Activated naive CD8-positive, alpha-beta T cell treated with anti-CD3 and anti-CD28 coated beads, Interleukin-2, amount 50 U/mL, for 24 hours (primary cell): ENCODE measurements at regions not wholly inside any gene's neighbourhood (a gene's known extent, or its start where the extent isn't known, plus 50 kb on each side); places are given as distances from the start of the nearest gene placed in this dataset.
"Not testable (repeated sequence)": the region's sequence is repeated elsewhere in the genome, so short reads cannot be mapped to it uniquely, and the experiment has no call there.

ENCODE experiments used
- ATAC-seq: fragments of 150-1000 bp; cut with Tn5 transposase; one replicate; pipeline ENCODE4 v1.10.0; 2021
- DNase-seq: peaks from one replicate; pipeline ENCODE4 v3.0.0; 2021
- H3K27ac Mint-ChIP-seq: one replicate; pipeline ENCODE4 v1.8.0; 2021; ENCODE audit warnings: mild to moderate bottlenecking, mixed read lengths
- H3K27me3 Mint-ChIP-seq: one replicate; pipeline ENCODE4 v1.8.0; 2021; ENCODE audit warnings: mixed read lengths
- H3K36me3 Mint-ChIP-seq: one replicate; pipeline ENCODE4 v1.8.0; 2021; ENCODE audit warnings: low read depth, mixed read lengths
- H3K4me1 Mint-ChIP-seq: one replicate; pipeline ENCODE4 v1.8.0; 2021; ENCODE audit warnings: mixed read lengths
- H3K4me3 Mint-ChIP-seq: one replicate; pipeline ENCODE4 v1.8.0; 2021; ENCODE audit warnings: mild to moderate bottlenecking, moderate library complexity, mixed read lengths
- H3K9me3 Mint-ChIP-seq: one replicate; pipeline ENCODE4 v1.8.0; 2021; ENCODE audit warnings: mixed read lengths

DNA sequence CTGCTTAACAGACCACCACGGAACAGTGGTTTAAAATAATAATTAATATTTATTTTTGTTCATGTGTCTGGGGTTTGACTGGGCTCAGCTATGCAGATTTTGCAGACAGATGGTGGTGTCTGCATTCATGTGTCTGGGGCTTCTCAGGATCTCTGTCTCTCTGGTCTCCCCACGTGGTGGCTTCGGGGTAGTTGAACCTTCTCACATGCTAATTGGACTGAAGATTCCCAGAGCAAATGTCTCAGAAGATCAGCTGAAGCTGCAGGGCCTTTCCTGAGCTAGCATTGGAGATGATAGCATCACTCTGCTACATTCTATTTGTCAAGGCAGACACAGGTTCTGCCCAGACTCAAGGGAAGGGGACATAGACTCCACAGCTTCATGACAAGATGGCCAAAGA lies 109.1 kb upstream of the DNAH14 start:
- Mint-ChIP-seq H3K27ac (no peak overlapping the region), H3K4me1 (no peaks in the 10 kb centered on the region), H3K27me3 (peaks cover 8% of the 10 kb centered on the region), H3K4me3 (no peak overlapping the region), H3K9me3 (peaks cover 26% of the 10 kb centered on the region), H3K36me3 (no peaks in the 10 kb centered on the region)
- DNase-seq (no peak), ATAC-seq (no peak)

DNA sequence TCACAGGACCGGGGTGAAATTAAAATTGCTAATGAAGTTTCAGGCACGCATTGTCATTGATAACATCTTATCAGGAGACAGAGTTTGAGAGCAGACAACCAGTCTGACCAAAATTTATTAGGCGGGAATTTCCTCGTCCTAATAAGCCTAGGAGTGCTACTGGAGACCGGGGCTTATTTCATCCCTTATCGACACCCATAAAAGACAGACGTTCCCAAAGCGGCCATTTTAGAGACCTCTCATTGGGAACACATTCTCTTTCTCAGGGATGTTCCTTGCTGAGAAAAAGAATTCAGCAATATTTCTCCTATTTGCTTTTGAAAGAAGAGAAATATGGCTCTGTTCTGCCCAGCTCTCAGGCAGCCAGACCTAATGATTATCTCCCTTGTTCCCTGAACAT lies 107.7 kb upstream of the DNAH14 start:
- Mint-ChIP-seq H3K27me3 (peaks cover 13% of the 10 kb centered on the region), H3K9me3 (peaks cover 26% of the 10 kb centered on the region)
- not testable (repeated sequence) for ATAC-seq, H3K4me3 Mint-ChIP-seq, H3K36me3 Mint-ChIP-seq, H3K4me1 Mint-ChIP-seq, DNase-seq, H3K27ac Mint-ChIP-seq

DNA sequence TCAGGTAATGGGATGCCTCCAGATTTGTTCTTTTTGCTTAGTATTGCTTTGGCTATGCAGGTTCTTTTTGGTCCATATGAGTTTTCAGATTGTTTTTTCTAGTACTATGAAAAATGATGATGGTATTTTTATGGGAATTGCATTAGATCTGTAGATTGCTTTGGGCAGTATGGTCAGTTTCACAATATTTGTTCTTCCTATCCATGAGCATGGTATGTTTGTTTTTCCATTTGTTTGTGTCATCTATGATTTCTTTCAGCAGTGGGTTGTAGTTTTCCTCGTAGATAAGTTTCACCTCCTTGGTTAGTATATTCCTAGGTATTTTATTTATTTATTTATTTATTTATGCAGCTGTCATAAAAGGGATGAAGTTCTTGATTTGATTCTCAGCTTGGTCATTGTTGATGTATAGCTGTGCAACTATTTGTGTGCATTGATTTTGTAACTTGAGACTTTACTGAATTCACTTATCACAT lies 103.9 kb upstream of the DNAH14 start:
- DNase-seq (no peak), ATAC-seq (no peak)
- Mint-ChIP-seq H3K9me3 (peaks cover 26% of the 10 kb centered on the region), H3K4me3 (no peak overlapping the region), H3K36me3 (no peaks in the 10 kb centered on the region), H3K27ac (no peak overlapping the region), H3K4me1 (no peaks in the 10 kb centered on the region), H3K27me3 (peaks cover 21% of the 10 kb centered on the region)

DNA sequence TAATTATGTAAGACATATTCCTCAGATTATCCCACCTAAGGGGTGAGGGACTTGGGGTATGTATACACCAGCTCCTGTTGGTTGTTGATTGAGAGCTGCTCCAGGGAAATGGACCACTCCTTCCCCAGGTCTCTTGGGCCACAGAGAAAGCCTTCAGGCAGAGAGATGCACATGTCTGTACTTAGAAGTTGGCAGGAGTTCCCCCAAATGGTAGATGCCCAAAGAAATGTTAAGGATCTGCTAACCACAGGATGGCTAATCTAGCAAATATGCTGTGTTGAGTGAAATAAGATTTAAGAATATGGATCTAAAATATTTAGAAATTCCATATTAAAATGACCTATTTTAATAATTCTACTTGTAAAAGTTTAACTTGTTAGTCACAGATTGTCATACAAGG lies 100.8 kb upstream of the DNAH14 start:
- H3K9me3 Mint-ChIP-seq: peaks cover 18% of the 10 kb centered on the region
- H3K4me3 Mint-ChIP-seq: no peak overlapping the region
- H3K36me3 Mint-ChIP-seq: no peaks in the 10 kb centered on the region
- no peaks in the 10 kb centered on the region for H3K4me1 Mint-ChIP-seq
- DNase-seq (no peak), ATAC-seq (no peak)
- H3K27me3 Mint-ChIP-seq: peaks cover 27% of the 10 kb centered on the region
- H3K27ac Mint-ChIP-seq: no peak overlapping the region

DNA sequence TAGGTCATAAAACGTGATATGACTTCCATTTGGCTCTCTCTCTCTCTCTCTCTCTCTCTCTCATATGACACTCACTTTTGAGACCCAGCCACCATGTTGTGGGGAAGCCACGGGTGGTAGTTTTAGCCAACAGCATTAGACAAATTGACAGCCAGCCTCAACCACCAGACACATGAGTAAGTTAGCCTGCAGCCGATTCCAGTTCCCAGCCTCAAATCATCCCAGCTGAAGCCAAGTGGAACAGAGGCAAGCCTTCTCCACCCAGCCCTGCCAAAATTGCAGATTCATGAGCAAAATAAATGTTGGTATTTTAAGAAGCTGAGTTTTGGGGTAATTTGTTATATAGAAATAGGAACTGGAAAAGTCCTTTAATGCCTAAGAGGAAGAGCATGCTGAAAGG lies 98.0 kb upstream of the DNAH14 start:
- Mint-ChIP-seq H3K27me3 (peaks cover 21% of the 10 kb centered on the region), H3K36me3 (no peaks in the 10 kb centered on the region), H3K4me1 (no peaks in the 10 kb centered on the region), H3K27ac (no peak overlapping the region), H3K4me3 (no peak overlapping the region), H3K9me3 (peaks cover 6% of the 10 kb centered on the region)
- DNase-seq (no peak), ATAC-seq (no peak)

DNA sequence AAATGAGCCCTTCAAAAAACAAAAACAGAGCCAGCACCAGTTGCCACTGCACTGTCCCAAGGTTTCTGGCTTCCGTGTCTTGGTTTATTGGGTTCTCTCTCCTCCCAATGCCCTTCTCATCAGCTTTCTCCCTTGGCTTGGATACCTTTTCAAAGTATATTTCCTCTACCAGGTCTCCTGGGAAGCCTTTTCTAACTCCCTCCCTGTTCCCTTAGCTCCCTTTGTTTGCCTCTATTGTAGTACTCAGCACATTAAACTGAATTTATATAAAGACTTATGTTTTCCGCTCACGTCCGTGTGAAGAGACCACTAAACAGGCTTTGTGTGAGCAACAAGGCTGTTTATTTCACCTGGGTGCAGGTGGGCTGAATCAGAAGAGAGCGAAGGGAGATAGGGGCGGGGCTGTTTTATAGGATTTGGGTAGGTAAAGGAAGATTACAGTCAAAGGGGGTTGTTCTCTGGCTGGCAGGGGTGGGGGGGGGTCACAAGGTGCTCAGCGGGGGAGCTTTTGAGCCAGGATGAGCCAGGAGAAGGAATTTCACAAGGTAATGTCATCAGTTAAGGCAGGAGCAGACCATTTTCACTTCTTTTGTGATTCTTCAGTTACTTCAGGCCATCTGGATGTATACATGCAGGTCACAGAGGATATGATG lies 89.7 kb upstream of the DNAH14 start:
- H3K4me1 Mint-ChIP-seq, H3K9me3 Mint-ChIP-seq, H3K27me3 Mint-ChIP-seq, ATAC-seq, H3K36me3 Mint-ChIP-seq, DNase-seq, H3K27ac Mint-ChIP-seq, H3K4me3 Mint-ChIP-seq: not testable (repeated sequence)

DNA sequence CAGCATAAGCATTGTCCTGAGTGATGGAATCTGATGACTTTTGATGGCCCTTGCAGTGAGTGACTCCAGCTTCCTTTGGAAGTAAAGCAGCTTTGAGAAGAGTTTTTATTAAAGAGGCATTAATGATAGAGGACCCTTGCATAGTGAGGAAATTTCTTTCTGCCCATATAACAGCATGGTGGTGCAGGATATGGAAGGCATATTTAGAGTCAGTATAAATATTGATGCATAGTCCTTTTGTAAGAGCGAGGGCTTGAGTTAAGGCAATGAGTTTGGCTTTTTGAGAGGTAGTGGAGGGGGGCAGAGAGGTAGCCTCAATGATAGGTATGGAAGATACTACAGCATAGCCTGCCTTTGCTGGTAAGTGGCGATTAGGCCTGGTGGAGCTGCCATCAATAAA lies 87.7 kb upstream of the DNAH14 start:
- not testable (repeated sequence) for H3K9me3 Mint-ChIP-seq, H3K36me3 Mint-ChIP-seq, H3K4me1 Mint-ChIP-seq, H3K27me3 Mint-ChIP-seq, ATAC-seq, DNase-seq, H3K27ac Mint-ChIP-seq, H3K4me3 Mint-ChIP-seq

DNA sequence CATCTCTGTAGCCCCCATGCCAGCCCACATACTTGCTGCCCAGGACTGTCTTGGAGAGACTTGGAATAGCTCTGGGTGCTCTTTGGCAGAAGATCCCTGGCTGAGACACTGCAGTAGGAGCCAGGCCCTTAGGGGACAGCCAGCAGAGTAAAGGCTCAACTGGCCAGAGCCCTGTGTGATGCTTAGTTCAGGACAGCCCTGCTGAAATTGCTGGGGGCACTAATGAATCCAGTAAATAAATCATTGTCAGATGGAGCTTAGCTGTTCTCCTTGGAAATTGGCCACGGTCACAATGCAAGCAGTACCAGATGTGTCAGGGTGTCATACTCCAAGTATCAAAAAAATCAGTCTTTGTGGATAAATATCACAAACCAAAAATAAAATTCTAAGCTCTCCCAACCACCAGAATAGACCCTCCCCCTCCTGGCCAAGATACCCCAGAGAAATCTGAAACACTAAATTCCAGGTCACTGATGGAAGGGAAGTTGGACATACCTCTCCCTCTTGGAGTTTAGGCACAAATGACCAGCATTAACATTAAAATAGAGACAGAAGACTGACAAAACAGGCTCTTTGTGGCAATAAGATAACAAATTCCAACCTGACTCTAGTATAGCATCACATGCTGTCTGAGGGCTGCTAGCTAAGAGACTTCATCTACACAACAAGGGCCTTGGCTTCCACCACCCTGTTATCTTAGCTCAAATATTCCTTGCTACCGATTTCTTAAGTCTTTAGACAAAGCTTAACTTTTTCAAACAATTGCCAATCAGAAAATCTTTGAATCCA lies 83.2 kb upstream of the DNAH14 start:
- no peak overlapping the region for H3K4me3 Mint-ChIP-seq
- H3K36me3 Mint-ChIP-seq: no peaks in the 10 kb centered on the region
- no peaks in the 10 kb centered on the region for H3K27me3 Mint-ChIP-seq
- no peaks in the 10 kb centered on the region for H3K9me3 Mint-ChIP-seq
- no peak for DNase-seq
- no peak for ATAC-seq
- no peaks in the 10 kb centered on the region for H3K4me1 Mint-ChIP-seq
- H3K27ac Mint-ChIP-seq: no peak overlapping the region

DNA sequence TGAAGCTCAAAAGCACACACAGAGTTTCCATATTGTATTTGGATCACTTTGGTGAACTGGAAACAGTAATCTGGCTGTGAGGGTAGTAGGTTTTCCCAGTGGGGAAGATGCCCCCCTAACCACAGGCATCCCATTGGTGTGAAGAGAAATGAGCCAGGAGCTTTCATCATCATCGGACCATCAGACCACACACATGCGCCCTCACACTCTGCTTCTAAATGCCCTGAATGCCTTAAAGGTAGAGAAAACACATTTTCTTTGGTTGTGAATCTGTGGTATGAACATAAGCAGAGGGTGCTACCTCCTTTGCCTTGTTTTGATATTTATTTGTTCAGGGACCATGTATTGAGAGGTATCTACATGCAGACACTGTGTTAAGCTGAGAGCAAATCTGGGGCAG lies 79.0 kb upstream of the DNAH14 start:
- Mint-ChIP-seq H3K4me3 (no peak overlapping the region), H3K27ac (no peak overlapping the region), H3K27me3 (no peaks in the 10 kb centered on the region), H3K4me1 (no peaks in the 10 kb centered on the region), H3K36me3 (no peaks in the 10 kb centered on the region), H3K9me3 (no peaks in the 10 kb centered on the region)
- DNase-seq: no peak
- ATAC-seq: no peak

DNA sequence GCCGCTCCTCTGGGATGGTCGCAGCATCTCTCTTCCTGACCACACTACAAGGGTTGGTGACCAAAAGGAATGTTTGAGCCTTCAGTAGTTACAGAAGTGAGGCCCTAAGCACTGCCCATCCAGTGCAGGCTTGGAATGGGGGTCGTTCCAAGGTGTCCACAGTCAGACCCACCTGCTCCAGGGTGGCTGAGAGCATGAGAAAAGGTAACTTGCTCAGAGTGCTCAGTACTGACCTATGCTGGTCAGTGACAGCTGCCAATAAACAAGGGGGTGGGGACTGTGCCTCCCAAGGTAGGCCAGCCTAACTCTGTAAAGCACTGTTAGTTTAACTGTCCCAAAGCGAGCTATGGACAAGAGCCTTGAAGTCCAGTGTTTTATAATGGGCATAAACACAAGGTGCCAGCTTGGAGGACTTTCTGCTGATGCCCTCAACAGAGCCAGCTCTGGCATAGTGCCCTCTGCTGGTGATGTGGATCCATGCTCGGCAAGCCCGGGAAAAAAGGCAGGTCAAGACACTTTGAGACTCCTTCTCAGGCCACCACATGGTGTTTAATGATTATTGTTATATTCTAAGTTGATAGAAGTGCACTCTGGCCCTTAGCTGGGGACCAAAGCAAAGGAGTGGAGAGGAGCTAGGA lies 78.1 kb upstream of the DNAH14 start:
- no peak overlapping the region for H3K27ac Mint-ChIP-seq
- no peaks in the 10 kb centered on the region for H3K36me3 Mint-ChIP-seq
- peak; percentile 41 for ATAC-seq
- no peaks in the 10 kb centered on the region for H3K4me1 Mint-ChIP-seq
- no peak overlapping the region for H3K4me3 Mint-ChIP-seq
- H3K27me3 Mint-ChIP-seq: no peaks in the 10 kb centered on the region
- peak; percentile 59 for DNase-seq
- H3K9me3 Mint-ChIP-seq: no peaks in the 10 kb centered on the region

DNA sequence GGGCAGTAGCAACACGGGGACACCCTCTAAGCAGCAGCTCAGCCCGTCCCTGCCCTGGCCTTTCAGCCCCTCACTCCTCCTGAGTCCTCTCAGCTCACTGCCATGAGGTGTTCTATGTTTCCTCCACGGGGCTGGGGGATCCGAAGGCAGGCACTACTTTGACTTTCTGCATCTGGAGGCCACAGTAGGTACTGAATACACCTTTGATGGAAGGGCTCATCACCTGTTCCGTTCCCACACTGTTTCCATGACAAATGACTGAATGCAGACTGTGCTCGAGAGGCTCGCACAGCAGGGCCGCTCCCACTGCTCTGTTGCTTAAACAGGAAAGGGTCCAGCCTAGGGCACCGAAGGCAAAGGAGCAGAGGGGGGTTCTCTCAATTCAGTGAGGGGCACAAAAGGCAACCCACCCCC lies 77.6 kb upstream of the DNAH14 start:
- Mint-ChIP-seq H3K4me1 (no peaks in the 10 kb centered on the region), H3K27me3 (no peaks in the 10 kb centered on the region), H3K4me3 (no peak overlapping the region), H3K36me3 (no peaks in the 10 kb centered on the region), H3K27ac (no peak overlapping the region), H3K9me3 (no peaks in the 10 kb centered on the region)
- DNase-seq (no peak), ATAC-seq (no peak)

DNA sequence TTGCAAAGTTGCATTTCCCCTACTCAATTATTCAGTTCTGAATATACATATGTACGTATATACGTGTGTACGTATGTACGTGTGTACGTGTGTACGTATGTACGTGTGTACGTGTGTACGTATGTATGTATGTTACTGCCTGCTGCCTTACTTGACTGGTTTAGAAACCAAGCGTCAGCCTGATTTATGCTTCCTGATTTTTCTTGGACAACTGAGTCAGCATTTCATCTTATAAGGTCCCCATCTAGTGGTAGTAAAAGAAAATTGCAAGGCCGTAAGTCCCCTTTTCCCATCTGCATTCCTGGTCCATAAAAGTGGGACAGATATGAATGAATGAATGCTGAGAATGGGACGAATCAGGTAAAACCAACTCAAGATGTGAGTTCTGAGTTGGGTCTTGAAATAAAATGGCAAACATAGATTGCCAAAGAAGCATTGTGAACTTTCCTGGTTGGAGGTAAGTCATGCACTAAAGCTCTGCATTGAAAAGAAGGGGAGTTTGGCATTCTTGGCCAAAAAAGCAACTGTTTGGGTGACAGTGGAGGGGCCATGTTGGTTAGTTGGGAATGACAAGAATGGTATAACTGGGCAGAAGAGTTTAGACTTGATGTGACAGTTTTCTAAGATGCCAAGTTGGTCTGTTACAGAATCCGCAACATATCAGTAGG lies 76.4 kb upstream of the DNAH14 start:
- ATAC-seq: no peak
- H3K4me1 Mint-ChIP-seq: no peaks in the 10 kb centered on the region
- H3K4me3 Mint-ChIP-seq: no peak overlapping the region
- no peaks in the 10 kb centered on the region for H3K27me3 Mint-ChIP-seq
- H3K9me3 Mint-ChIP-seq: no peaks in the 10 kb centered on the region
- no peak for DNase-seq
- H3K36me3 Mint-ChIP-seq: no peaks in the 10 kb centered on the region
- H3K27ac Mint-ChIP-seq: no peak overlapping the region

DNA sequence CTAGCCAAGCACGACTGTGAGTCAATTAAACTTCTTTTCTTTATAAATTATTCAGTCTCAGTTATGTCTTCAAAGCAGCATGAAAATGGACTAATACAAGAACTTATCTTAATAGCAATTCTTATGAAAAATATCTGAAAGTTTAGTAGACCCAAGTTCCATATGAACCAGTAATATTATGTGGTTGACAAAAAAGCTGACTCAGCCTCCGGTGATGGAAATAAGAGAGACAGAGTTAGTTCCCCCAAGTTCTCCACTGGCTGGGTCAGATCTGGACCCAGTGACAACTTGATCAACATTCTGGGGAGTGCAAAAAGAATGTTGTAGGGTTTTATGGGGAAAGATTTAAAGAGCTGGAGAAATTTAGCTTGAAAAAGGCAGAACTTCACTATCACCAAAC lies 72.5 kb upstream of the DNAH14 start:
- no peaks in the 10 kb centered on the region for H3K27me3 Mint-ChIP-seq
- no peaks in the 10 kb centered on the region for H3K36me3 Mint-ChIP-seq
- H3K9me3 Mint-ChIP-seq: no peaks in the 10 kb centered on the region
- H3K4me1 Mint-ChIP-seq: no peaks in the 10 kb centered on the region
- ATAC-seq (no peak), DNase-seq (no peak)
- no peak overlapping the region for H3K27ac Mint-ChIP-seq
- no peak overlapping the region for H3K4me3 Mint-ChIP-seq

DNA sequence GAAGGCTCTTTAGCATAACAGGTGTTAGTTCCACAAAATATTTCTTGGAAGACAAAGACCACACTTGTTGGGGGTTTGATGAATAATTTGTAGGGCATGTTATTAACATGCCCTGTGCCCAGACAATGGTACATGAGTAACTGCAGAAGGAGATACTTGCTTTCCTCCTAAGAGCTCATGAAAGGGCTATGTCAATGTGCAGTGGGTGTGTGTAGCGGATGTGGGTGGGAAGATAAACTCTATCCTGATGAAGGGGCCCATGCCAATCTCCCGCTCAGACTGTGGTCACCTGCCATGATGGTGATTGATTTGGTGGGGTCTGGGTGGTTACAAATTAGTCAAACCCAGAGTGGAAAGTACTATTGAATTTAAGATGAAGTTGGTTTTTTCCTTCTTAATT lies 69.8 kb upstream of the DNAH14 start:
- Mint-ChIP-seq H3K4me1 (no peaks in the 10 kb centered on the region), H3K36me3 (no peaks in the 10 kb centered on the region), H3K27me3 (peaks cover 8% of the 10 kb centered on the region), H3K4me3 (no peak overlapping the region), H3K9me3 (no peaks in the 10 kb centered on the region), H3K27ac (no peak overlapping the region)
- DNase-seq (no peak), ATAC-seq (no peak)
